ENCODE measurements at regions not wholly inside any gene's neighbourhood (a gene's known extent, or its start where the extent isn't known, plus 50 kb on each side); places are given as distances from the start of the nearest gene placed in this dataset.

- TF ChIP-seq CTCF (IDR thresholded peaks at IDR 0.05) (no peak), EP300 (IDR thresholded peaks at IDR 0.05) (no peak), POLR2A (IDR thresholded peaks at IDR 0.05) (no peak)
These were observed 223.4 kb downstream of the NPR3 start for GRCh38 chr5:32934529-32934928.

Measured in stomach (tissue), 4 donors.